ENCODE measurements at regions not wholly inside any gene's neighbourhood (a gene's known extent, or its start where the extent isn't known, plus 50 kb on each side); places are given as distances from the start of the nearest gene placed in this dataset.

- no peak for ATAC-seq
- no peaks in the 10 kb centered on the region for H3K4me1 ChIP-seq
- no CpG with 5 or more reads among the region's 3 CpGs for whole genome bisulfite sequencing, 2 donors (ENCODE audit: low coverage in 1 of 2)
- no peak overlapping the region for H3K27ac ChIP-seq
- H3K36me3 ChIP-seq = no peaks in the 10 kb centered on the region
- peaks cover 46% of the 10 kb centered on the region for H3K27me3 ChIP-seq
- no peaks in the 10 kb centered on the region for H3K9me3 ChIP-seq
- no peak overlapping the region for H3K4me3 ChIP-seq
- TF ChIP-seq POLR2A (IDR thresholded peaks at IDR 0.05) (no peak), CTCF (IDR thresholded peaks at IDR 0.05) (no peak), EP300 (IDR thresholded peaks at IDR 0.05) (no peak), POLR2AphosphoS5 (IDR thresholded peaks at IDR 0.05) (no peak)
These were observed 363.5 kb downstream of the PTPRU start for GRCh38 chr1:29599826-29600225.

GRCh38 chr1:29599071-29599470, 362.7 kb downstream of the PTPRU start:
- WGBS, 2 donors (ENCODE audit: low coverage in 1 of 2) = no CpG with 5 or more reads among the region's 5 CpGs
- peaks cover 54% of the 10 kb centered on the region for H3K27me3 ChIP-seq
- TF ChIP-seq POLR2A (IDR thresholded peaks at IDR 0.05) (no peak), CTCF (IDR thresholded peaks at IDR 0.05) (no peak), EP300 (IDR thresholded peaks at IDR 0.05) (no peak)
- no peak overlapping the region for H3K4me3 ChIP-seq
- no peaks in the 10 kb centered on the region for H3K9me3 ChIP-seq
- no peak for ATAC-seq
- H3K4me1 ChIP-seq = no peaks in the 10 kb centered on the region
- H3K27ac ChIP-seq = no peak overlapping the region
- no peaks in the 10 kb centered on the region for H3K36me3 ChIP-seq

- ATAC-seq = no peak
- no peak overlapping the region for H3K27ac ChIP-seq
- no peak overlapping the region for H3K4me3 ChIP-seq
- no peak for TF ChIP-seq EP300 (IDR thresholded peaks at IDR 0.05)
- TF ChIP-seq CTCF (IDR thresholded peaks at IDR 0.05) = no peak
- no peak for TF ChIP-seq POLR2AphosphoS5 (IDR thresholded peaks at IDR 0.05)
- TF ChIP-seq POLR2A (IDR thresholded peaks at IDR 0.05) = no peak
- H3K27me3 ChIP-seq = peaks cover 64% of the 10 kb centered on the region
- H3K4me1 ChIP-seq = no peaks in the 10 kb centered on the region
- 78 to 95% methylated on average over 3 to 5 of the region's 5 CpGs for WGBS, 2 donors (ENCODE audit: low coverage in 1 of 2)
- no peaks in the 10 kb centered on the region for H3K9me3 ChIP-seq
- H3K36me3 ChIP-seq = no peaks in the 10 kb centered on the region
These were observed 361.5 kb downstream of the PTPRU start for GRCh38 chr1:29597861-29598260.

- Histone ChIP-seq H3K4me1 (no peaks in the 10 kb centered on the region), H3K4me3 (no peak overlapping the region), H3K27ac (no peak overlapping the region), H3K9me3 (no peaks in the 10 kb centered on the region), H3K27me3 (peaks cover 67% of the 10 kb centered on the region), H3K36me3 (no peaks in the 10 kb centered on the region)
- WGBS, 2 donors (ENCODE audit: low coverage in 1 of 2) = 67 to 71% methylated on average over 1 to 3 of the region's 4 CpGs
- no peak for ATAC-seq
- TF ChIP-seq POLR2A (IDR thresholded peaks at IDR 0.05) (no peak), CTCF (IDR thresholded peaks at IDR 0.05) (no peak), EP300 (IDR thresholded peaks at IDR 0.05) (no peak), POLR2AphosphoS5 (IDR thresholded peaks at IDR 0.05) (no peak)
These were observed 357.5 kb downstream of the PTPRU start for GRCh38 chr1:29593601-29594382.

GRCh38 chr1:29592731-29593130, 356.4 kb downstream of the PTPRU start:
- ATAC-seq = no peak
- Histone ChIP-seq H3K27ac (no peak overlapping the region), H3K36me3 (no peaks in the 10 kb centered on the region), H3K27me3 (peaks cover 62% of the 10 kb centered on the region), H3K9me3 (no peaks in the 10 kb centered on the region), H3K4me3 (no peak overlapping the region), H3K4me1 (no peaks in the 10 kb centered on the region)
- 60% methylated on average over 1 of the region's 5 CpGs; no CpG with 5 or more reads in 1 of the 2 donors for WGBS, 2 donors (ENCODE audit: low coverage in 1 of 2)
- TF ChIP-seq EP300 (IDR thresholded peaks at IDR 0.05) (no peak), POLR2AphosphoS5 (IDR thresholded peaks at IDR 0.05) (no peak), POLR2A (IDR thresholded peaks at IDR 0.05) (no peak), CTCF (IDR thresholded peaks at IDR 0.05) (no peak)
